Erythroblast (primary cell): ENCODE measurements at regions not wholly inside any gene's neighbourhood (a gene's known extent, or its start where the extent isn't known, plus 50 kb on each side); places are given as distances from the start of the nearest gene placed in this dataset.

Experiments used
- GATA1 ChIP-seq: IDR thresholded peaks from 2 replicates; pipeline ENCODE4 v1.6.1; 2011; ENCODE audit warnings: low read depth, mild to moderate bottlenecking, control low read depth, low read length, moderate library complexity
- POLR2A ChIP-seq: IDR thresholded peaks from 2 replicates; pipeline ENCODE4 v1.6.1; 2011; ENCODE audit warnings: mild to moderate bottlenecking, low read length

DNA sequence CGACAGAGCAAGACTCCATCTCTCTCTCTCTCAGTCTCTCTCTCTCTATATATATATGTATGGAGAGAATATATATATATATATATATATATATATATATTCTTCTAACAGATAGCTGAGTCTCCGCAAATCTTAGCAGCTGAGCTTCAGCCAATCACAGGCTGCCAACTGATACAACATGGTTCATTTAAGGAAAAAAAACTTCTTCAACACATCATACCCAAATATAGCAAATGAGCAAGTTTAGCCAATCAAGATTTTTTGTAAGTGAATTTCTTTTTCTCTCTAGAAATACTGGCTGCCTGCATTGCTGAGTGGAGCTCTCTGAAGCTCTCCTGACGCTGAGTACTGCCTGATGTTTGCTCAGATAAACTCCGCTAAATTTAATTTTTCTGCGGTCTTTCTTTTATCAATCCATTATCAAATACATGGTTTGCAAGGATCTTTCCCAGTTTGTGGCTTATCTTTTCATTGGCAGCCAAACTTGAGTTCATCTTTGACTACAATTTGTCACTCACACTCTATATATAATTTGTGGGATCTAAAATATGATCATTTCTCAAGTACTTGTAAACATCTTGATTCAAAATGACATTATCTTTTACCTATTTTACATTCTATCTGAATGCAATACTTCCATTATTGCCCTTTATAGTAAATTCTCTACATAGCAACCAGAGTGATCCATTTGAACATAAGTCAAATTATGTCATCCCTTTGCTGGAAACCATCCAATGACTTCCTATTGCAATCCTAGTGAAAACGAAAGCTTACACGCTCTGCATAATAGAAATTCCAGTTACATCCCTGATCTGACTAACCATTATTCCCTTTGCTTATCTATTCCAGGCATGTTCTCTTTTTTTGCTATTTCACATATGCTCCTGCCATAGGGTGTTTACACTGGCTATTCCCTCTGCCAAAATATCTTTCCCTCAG is 2131.7 kb downstream of the MRPL39 start:
- TF ChIP-seq POLR2A = no peak
- no peak for TF ChIP-seq GATA1
